Fibroblast of gingiva (primary cell): ENCODE measurements at regions not wholly inside any gene's neighbourhood (a gene's known extent, or its start where the extent isn't known, plus 50 kb on each side); places are given as distances from the start of the nearest gene placed in this dataset.

Experiments used
- DNase-seq: peaks from one replicate; pipeline ENCODE4 v3.0.0-alpha.2; 2011; ENCODE audit warnings: low read depth

- DNase-seq: no peak
These were observed 336.2 kb upstream of the PMFBP1 start for GRCh38 chr16:72508191-72508590.

- DNase-seq: no peak
These were observed 330.6 kb upstream of the PMFBP1 start for GRCh38 chr16:72502594-72503005.

GRCh38 chr16:72501739-72502593 lies 330.0 kb upstream of the PMFBP1 start:
- DNase-seq: peak; percentile 66

- DNase-seq: no peak
These were observed 328.6 kb upstream of the PMFBP1 start for GRCh38 chr16:72500545-72500944.

GRCh38 chr16:72493716-72494415 lies 321.9 kb upstream of the PMFBP1 start:
- DNase-seq: peak; percentile 24

GRCh38 chr16:72487283-72487682 lies 315.3 kb upstream of the PMFBP1 start:
- DNase-seq: no peak

GRCh38 chr16:72482695-72483094 lies 310.7 kb upstream of the PMFBP1 start:
- no peak for DNase-seq

- DNase-seq: no peak
These were observed 309.5 kb upstream of the PMFBP1 start for GRCh38 chr16:72481419-72481818.

- peak; percentile 42 for DNase-seq
These were observed 309.0 kb upstream of the PMFBP1 start for GRCh38 chr16:72480911-72481310.

GRCh38 chr16:72475688-72476087 lies 303.7 kb upstream of the PMFBP1 start:
- DNase-seq: no peak

GRCh38 chr16:72474501-72475123 lies 302.7 kb upstream of the PMFBP1 start:
- peak; percentile 68 for DNase-seq

GRCh38 chr16:72473631-72474030 lies 301.7 kb upstream of the PMFBP1 start:
- DNase-seq: no peak

GRCh38 chr16:72471317-72471924 lies 299.5 kb upstream of the PMFBP1 start:
- no peak for DNase-seq

- DNase-seq: no peak
These were observed 298.6 kb upstream of the PMFBP1 start for GRCh38 chr16:72470541-72470940.

GRCh38 chr16:72469932-72470331 lies 298.0 kb upstream of the PMFBP1 start:
- DNase-seq: no peak

GRCh38 chr16:72468582-72468981 lies 296.6 kb upstream of the PMFBP1 start:
- no peak for DNase-seq

GRCh38 chr16:72467157-72467759 lies 295.3 kb upstream of the PMFBP1 start:
- peak; percentile 49 for DNase-seq

- DNase-seq: no peak
These were observed 292.8 kb upstream of the PMFBP1 start for GRCh38 chr16:72464597-72465368.

- no peak for DNase-seq
These were observed 292.1 kb upstream of the PMFBP1 start for GRCh38 chr16:72464052-72464451.

GRCh38 chr16:72458035-72458434 lies 286.1 kb upstream of the PMFBP1 start:
- no peak for DNase-seq

- no peak for DNase-seq
These were observed 285.4 kb upstream of the PMFBP1 start for GRCh38 chr16:72457243-72457940.
